ENCODE measurements at regions not wholly inside any gene's neighbourhood (a gene's known extent, or its start where the extent isn't known, plus 50 kb on each side); places are given as distances from the start of the nearest gene placed in this dataset.

GRCh38 chr7:3234851-3235250, 66.2 kb upstream of the SDK1 start:
- no peak for DNase-seq (ENCODE audit: low spot score)

- no peak for DNase-seq (ENCODE audit: low spot score)
Measured at GRCh38 chr7:3235322-3235721, 65.7 kb upstream of the SDK1 start.

GRCh38 chr7:3236268-3236667, 64.8 kb upstream of the SDK1 start:
- no peak for DNase-seq (ENCODE audit: low spot score)

- no peak for DNase-seq (ENCODE audit: low spot score)
Measured at GRCh38 chr7:3238525-3239210, 62.4 kb upstream of the SDK1 start.

- DNase-seq (ENCODE audit: low spot score) = no peak
Measured at GRCh38 chr7:3239291-3239691, 61.8 kb upstream of the SDK1 start.

GRCh38 chr7:3240826-3241430, 60.1 kb upstream of the SDK1 start:
- no peak for DNase-seq (ENCODE audit: low spot score)

GRCh38 chr7:3241686-3242258, 59.3 kb upstream of the SDK1 start:
- DNase-seq (ENCODE audit: low spot score) = no peak

GRCh38 chr7:3242398-3242972, 58.6 kb upstream of the SDK1 start:
- DNase-seq (ENCODE audit: low spot score) = no peak

- DNase-seq (ENCODE audit: low spot score) = no peak
Measured at GRCh38 chr7:3243256-3243655, 57.8 kb upstream of the SDK1 start.

- DNase-seq (ENCODE audit: low spot score) = no peak
Measured at GRCh38 chr7:3243680-3244079, 57.4 kb upstream of the SDK1 start.

- no peak for DNase-seq (ENCODE audit: low spot score)
Measured at GRCh38 chr7:3244241-3244814, 56.7 kb upstream of the SDK1 start.

- DNase-seq (ENCODE audit: low spot score) = no peak
Measured at GRCh38 chr7:3245077-3245476, 56.0 kb upstream of the SDK1 start.

- DNase-seq (ENCODE audit: low spot score) = no peak
Measured at GRCh38 chr7:3245721-3246120, 55.3 kb upstream of the SDK1 start.

GRCh38 chr7:3246127-3246526, 54.9 kb upstream of the SDK1 start:
- no peak for DNase-seq (ENCODE audit: low spot score)

- DNase-seq (ENCODE audit: low spot score) = no peak
Measured at GRCh38 chr7:3246651-3247050, 54.4 kb upstream of the SDK1 start.

GRCh38 chr7:3250725-3251124, 50.3 kb upstream of the SDK1 start:
- no peak for DNase-seq (ENCODE audit: low spot score)
